Stimulated activated CD8-positive, alpha-beta memory T cell treated with anti-CD3 and anti-CD28 coated beads, Interleukin-15, amount 100 ng/mL, for 48 hours (primary cell): ENCODE measurements at regions not wholly inside any gene's neighbourhood (a gene's known extent, or its start where the extent isn't known, plus 50 kb on each side); places are given as distances from the start of the nearest gene placed in this dataset.

Experiments used
- DNase-seq, 2 donors: peaks; one replicate each; pipeline ENCODE4 v3.0.0-alpha.2; 2020; ENCODE audit warnings: low read depth in 2 of 2

- no peak for DNase-seq
These were observed 222.6 kb downstream of the PRDM2 start for GRCh38 chr1:13922466-13923110.

- DNase-seq = no peak
These were observed 226.6 kb downstream of the PRDM2 start for GRCh38 chr1:13926556-13926955.

- no peak for DNase-seq
These were observed 227.7 kb downstream of the PRDM2 start for GRCh38 chr1:13927736-13928135.

GRCh38 chr1:13929313-13929712 is 229.3 kb downstream of the PRDM2 start:
- DNase-seq = no peak

- DNase-seq = peak in 1 of 2 donors; percentile 3
These were observed 230.2 kb downstream of the PRDM2 start for GRCh38 chr1:13930151-13930550.

- DNase-seq = no peak
These were observed 231.2 kb downstream of the PRDM2 start for GRCh38 chr1:13931226-13931625.

GRCh38 chr1:13935336-13935735 is 235.3 kb downstream of the PRDM2 start:
- no peak for DNase-seq

GRCh38 chr1:13941315-13941714 is 241.3 kb downstream of the PRDM2 start:
- DNase-seq = no peak

GRCh38 chr1:13943055-13943454 is 243.1 kb downstream of the PRDM2 start:
- DNase-seq = no peak

GRCh38 chr1:13945856-13946255 is 245.9 kb downstream of the PRDM2 start:
- no peak for DNase-seq

- no peak for DNase-seq
These were observed 247.7 kb downstream of the PRDM2 start for GRCh38 chr1:13947658-13948057.

- DNase-seq = no peak
These were observed 248.4 kb downstream of the PRDM2 start for GRCh38 chr1:13948396-13948795.

GRCh38 chr1:13948888-13949391 is 249.0 kb downstream of the PRDM2 start:
- DNase-seq = no peak

GRCh38 chr1:13949546-13949945 is 249.6 kb downstream of the PRDM2 start:
- no peak for DNase-seq

GRCh38 chr1:13950637-13951036 is 250.6 kb downstream of the PRDM2 start:
- DNase-seq = no peak

GRCh38 chr1:13951793-13952751 is 252.1 kb downstream of the PRDM2 start:
- no peak for DNase-seq

- DNase-seq = no peak
These were observed 253.0 kb downstream of the PRDM2 start for GRCh38 chr1:13952985-13953384.

- DNase-seq = no peak
These were observed 256.4 kb downstream of the PRDM2 start for GRCh38 chr1:13956393-13956792.

- peak; percentile 11 to 14 for DNase-seq
These were observed 260.5 kb downstream of the PRDM2 start for GRCh38 chr1:13960375-13960987.

GRCh38 chr1:13964768-13965167 is 264.8 kb downstream of the PRDM2 start:
- DNase-seq = no peak

- no peak for DNase-seq
These were observed 265.9 kb downstream of the PRDM2 start for GRCh38 chr1:13965770-13966398.

GRCh38 chr1:13967707-13968106 is 267.7 kb downstream of the PRDM2 start:
- no peak for DNase-seq
